Fibroblast of lung (primary cell): ENCODE measurements at regions not wholly inside any gene's neighbourhood (a gene's known extent, or its start where the extent isn't known, plus 50 kb on each side); places are given as distances from the start of the nearest gene placed in this dataset.

Experiments
- DNase-seq, 2 donors: peaks; one replicate each; pipeline versions ENCODE4 v3.0.0 to v3.0.0-alpha.2; 2010; ENCODE audit warnings: low read depth in 2 of 2
- H2AFZ ChIP-seq: 2 replicates; pipeline ENCODE4 v1.5.1; 2012; ENCODE audit warnings: low read length, control low read depth, inconsistent platforms
- H3K27ac ChIP-seq: 2 replicates; pipeline ENCODE4 v1.5.1; 2011; ENCODE audit warnings: low read length, control low read depth; ENCODE audit not compliant: insufficient read depth
- H3K27me3 ChIP-seq: 2 replicates; pipeline ENCODE4 v1.5.1; 2011; ENCODE audit warnings: mild to moderate bottlenecking, low read length; ENCODE audit not compliant: control insufficient read depth, insufficient read depth
- H3K36me3 ChIP-seq: 2 replicates; pipeline ENCODE4 v1.5.1; 2011; ENCODE audit warnings: low read length; ENCODE audit not compliant: control insufficient read depth, insufficient read depth
- H3K4me1 ChIP-seq: 2 replicates; pipeline ENCODE4 v1.5.1; 2011; ENCODE audit warnings: low read length; ENCODE audit not compliant: control insufficient read depth, insufficient read depth; ENCODE audit errors: extremely low read depth
- H3K4me2 ChIP-seq: 2 replicates; pipeline ENCODE4 v1.5.1; 2011; ENCODE audit warnings: low read length, control low read depth; ENCODE audit not compliant: insufficient read depth; ENCODE audit errors: extremely low read depth
- H3K4me3 ChIP-seq, 4 experiments: fragments of 200-600 bp in 1 of 4; sonication (generic) in 1 of 4; replicated peaks in 1 of 4; 2 replicates each; pipeline ENCODE4 v1.5.1; 2011 to 2016; ENCODE audit warnings: low read length in 4 of 4, low read depth in 3 of 4, mild to moderate bottlenecking in 3 of 4, control low read depth in 2 of 4, inconsistent platforms in 1 of 4, mixed read lengths in 1 of 4; ENCODE audit not compliant: insufficient read depth in 1 of 4; ENCODE audit errors: control extremely low read depth in 1 of 4
- H3K79me2 ChIP-seq: 2 replicates; pipeline ENCODE4 v1.5.1; 2012; ENCODE audit warnings: mild to moderate bottlenecking, low read length, inconsistent platforms; ENCODE audit not compliant: control insufficient read depth, insufficient read depth
- H3K9ac ChIP-seq: 2 replicates; pipeline ENCODE4 v1.5.1; 2011; ENCODE audit warnings: mild to moderate bottlenecking, low read length, control low read depth; ENCODE audit not compliant: insufficient read depth
- H3K9me3 ChIP-seq: 2 replicates; pipeline ENCODE4 v1.5.1; 2012; ENCODE audit warnings: low read depth, low read length; ENCODE audit not compliant: control insufficient read depth, insufficient read depth
- H4K20me1 ChIP-seq: 2 replicates; pipeline ENCODE4 v1.5.1; 2011; ENCODE audit warnings: low read length; ENCODE audit not compliant: control insufficient read depth, insufficient read depth; ENCODE audit errors: extremely low read depth
- EZH2 ChIP-seq: IDR thresholded peaks from 2 replicates; pipeline ENCODE4 v1.5.1; 2012; ENCODE audit warnings: low read length, control low read depth, mild to moderate bottlenecking; ENCODE audit errors: missing control alignments
- TF ChIP-seq, protein P1 (sequence below), 2 donors: IDR thresholded peaks in 1 of 2; conservative IDR thresholded peaks in 1 of 2; 1 replicate in 1 of 2; 2 replicates in 1 of 2; pipeline ENCODE4 v1.5.1; 2011 to 2012; ENCODE audit warnings: low read length in 2 of 2, control low read depth in 1 of 2, inconsistent platforms in 1 of 2, low read depth in 1 of 2, mild to moderate bottlenecking in 1 of 2

DNA sequence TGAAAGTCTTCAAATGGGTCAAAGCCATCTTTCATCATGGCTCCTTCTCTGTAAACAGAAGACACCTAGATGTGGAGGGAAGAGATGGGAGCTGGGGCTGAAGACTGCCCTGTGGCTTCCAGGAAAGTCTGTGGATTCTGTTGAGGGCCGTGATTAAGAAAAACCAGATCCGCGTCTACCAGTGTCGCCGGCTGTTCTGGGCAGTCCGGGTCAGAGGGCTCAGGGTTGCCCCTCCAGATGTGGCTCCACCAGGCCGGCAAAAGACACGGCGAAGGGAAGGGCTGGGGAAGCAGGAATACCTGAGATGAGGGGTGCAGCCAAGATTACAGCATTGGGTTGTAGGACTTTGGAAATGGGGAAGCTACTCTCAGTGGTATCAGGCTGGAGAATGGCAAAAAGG lies 162.6 kb downstream of the RHOU start:
- Histone ChIP-seq H2AFZ (no peak overlapping the region), H3K4me2 (no peak overlapping the region), H3K27me3 (no peaks in the 10 kb centered on the region), H3K36me3 (no peaks in the 10 kb centered on the region), H3K27ac (no peak overlapping the region), H3K9me3 (no peaks in the 10 kb centered on the region), H3K4me3 (no peak overlapping the region), H4K20me1 (no peaks in the 10 kb centered on the region), H3K9ac (no peak overlapping the region), H3K79me2 (no peaks in the 10 kb centered on the region), H3K4me1 (peaks cover 3% of the 10 kb centered on the region)
- no peak for DNase-seq
- TF ChIP-seq, protein P1, sequence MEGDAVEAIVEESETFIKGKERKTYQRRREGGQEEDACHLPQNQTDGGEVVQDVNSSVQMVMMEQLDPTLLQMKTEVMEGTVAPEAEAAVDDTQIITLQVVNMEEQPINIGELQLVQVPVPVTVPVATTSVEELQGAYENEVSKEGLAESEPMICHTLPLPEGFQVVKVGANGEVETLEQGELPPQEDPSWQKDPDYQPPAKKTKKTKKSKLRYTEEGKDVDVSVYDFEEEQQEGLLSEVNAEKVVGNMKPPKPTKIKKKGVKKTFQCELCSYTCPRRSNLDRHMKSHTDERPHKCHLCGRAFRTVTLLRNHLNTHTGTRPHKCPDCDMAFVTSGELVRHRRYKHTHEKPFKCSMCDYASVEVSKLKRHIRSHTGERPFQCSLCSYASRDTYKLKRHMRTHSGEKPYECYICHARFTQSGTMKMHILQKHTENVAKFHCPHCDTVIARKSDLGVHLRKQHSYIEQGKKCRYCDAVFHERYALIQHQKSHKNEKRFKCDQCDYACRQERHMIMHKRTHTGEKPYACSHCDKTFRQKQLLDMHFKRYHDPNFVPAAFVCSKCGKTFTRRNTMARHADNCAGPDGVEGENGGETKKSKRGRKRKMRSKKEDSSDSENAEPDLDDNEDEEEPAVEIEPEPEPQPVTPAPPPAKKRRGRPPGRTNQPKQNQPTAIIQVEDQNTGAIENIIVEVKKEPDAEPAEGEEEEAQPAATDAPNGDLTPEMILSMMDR (conservative IDR thresholded peaks at IDR 0.05 in 1 of 2, IDR thresholded peaks at IDR 0.05 in 1 of 2; ENCODE audit: low read depth in 1 of 2, low read length in 2 of 2), result no peak
- no peak for TF ChIP-seq EZH2

GRCh38 chr1:228898582-228898992 lies 163.3 kb downstream of the RHOU start:
- H3K4me1 ChIP-seq, result peaks cover 4% of the 10 kb centered on the region
- H3K9me3 ChIP-seq, result no peaks in the 10 kb centered on the region
- TF ChIP-seq EZH2, result no peak
- TF ChIP-seq, protein P1 (conservative IDR thresholded peaks at IDR 0.05 in 1 of 2, IDR thresholded peaks at IDR 0.05 in 1 of 2; ENCODE audit: low read depth in 1 of 2, low read length in 2 of 2), result no peak
- no peak overlapping the region for H3K4me3 ChIP-seq
- no peak overlapping the region for H3K27ac ChIP-seq
- H3K36me3 ChIP-seq, result no peaks in the 10 kb centered on the region
- no peak for DNase-seq
- H2AFZ ChIP-seq, result no peak overlapping the region
- no peaks in the 10 kb centered on the region for H3K27me3 ChIP-seq
- H3K9ac ChIP-seq, result no peak overlapping the region
- H3K79me2 ChIP-seq, result no peaks in the 10 kb centered on the region
- H3K4me2 ChIP-seq, result no peak overlapping the region
- no peaks in the 10 kb centered on the region for H4K20me1 ChIP-seq

DNA sequence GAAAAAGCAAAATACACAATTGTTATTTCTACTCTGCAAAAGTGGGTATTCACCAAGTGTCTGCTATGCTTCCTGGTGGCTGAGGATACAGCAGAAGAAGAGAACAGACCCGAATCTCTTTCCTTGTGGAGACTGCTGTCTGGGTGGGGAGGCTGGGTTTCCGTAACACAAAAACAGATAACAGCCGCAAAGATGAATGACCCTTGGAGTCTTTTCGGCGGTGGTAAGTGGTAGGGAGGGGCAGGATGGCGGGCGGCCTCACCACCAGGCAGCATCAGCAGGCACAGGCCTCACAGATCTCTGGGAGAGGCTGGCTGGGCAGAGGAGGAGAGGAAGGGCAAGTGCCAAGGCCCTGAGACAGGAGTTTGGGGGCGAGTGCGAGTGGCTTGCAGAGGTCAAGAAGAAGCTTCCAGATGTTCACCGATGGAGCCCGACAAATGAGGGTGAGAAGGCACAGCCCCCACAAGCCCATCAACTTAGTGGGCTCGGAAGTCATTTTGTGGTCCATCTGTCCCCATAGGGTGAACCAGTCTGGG lies 164.2 kb downstream of the RHOU start:
- Histone ChIP-seq H3K79me2 (no peaks in the 10 kb centered on the region), H3K9me3 (no peaks in the 10 kb centered on the region), H3K36me3 (no peaks in the 10 kb centered on the region), H3K4me2 (no peak overlapping the region), H2AFZ (no peak overlapping the region), H3K9ac (no peak overlapping the region), H3K4me3 (no peak overlapping the region), H3K27ac (no peak overlapping the region), H4K20me1 (no peaks in the 10 kb centered on the region), H3K27me3 (no peaks in the 10 kb centered on the region), H3K4me1 (peaks cover 6% of the 10 kb centered on the region)
- no peak for DNase-seq
- TF ChIP-seq, protein P1 (conservative IDR thresholded peaks at IDR 0.05 in 1 of 2, IDR thresholded peaks at IDR 0.05 in 1 of 2; ENCODE audit: low read depth in 1 of 2, low read length in 2 of 2), result no peak
- no peak for TF ChIP-seq EZH2
